ENCODE measurements at regions not wholly inside any gene's neighbourhood (a gene's known extent, or its start where the extent isn't known, plus 50 kb on each side); places are given as distances from the start of the nearest gene placed in this dataset.
A peak's percentile ranks its signal among the peaks of the same experiment; 100 is the strongest.
"Not testable (repeated sequence)": the region's sequence is repeated elsewhere in the genome, so short reads cannot be mapped to it uniquely, and the experiment has no call there.

- no peak for DNase-seq (ENCODE audit: low spot score)
These were observed 52.8 kb upstream of the IL1RAPL2 start for GRCh38 chrX:104513162-104513561.

DNA sequence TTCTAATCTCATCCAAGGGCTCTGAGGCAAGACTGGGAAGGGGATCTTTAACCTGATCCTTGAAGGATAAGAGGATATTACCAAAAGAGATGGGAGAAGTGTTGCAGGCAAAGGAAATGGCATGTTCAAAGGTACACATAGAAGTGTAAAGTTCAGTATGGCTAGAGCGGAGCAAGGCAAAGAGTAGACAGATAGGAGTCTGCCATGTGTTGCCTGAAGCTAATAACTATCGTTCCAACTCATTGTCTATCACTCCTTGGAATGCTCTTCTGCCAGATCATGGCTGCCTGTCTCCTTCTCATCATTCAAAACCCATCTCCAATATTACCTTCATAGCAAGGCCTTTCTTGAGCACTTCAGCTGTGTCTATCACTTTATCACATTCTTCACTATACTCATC is 55.2 kb upstream of the IL1RAPL2 start:
- no peak for DNase-seq (ENCODE audit: low spot score)

DNA sequence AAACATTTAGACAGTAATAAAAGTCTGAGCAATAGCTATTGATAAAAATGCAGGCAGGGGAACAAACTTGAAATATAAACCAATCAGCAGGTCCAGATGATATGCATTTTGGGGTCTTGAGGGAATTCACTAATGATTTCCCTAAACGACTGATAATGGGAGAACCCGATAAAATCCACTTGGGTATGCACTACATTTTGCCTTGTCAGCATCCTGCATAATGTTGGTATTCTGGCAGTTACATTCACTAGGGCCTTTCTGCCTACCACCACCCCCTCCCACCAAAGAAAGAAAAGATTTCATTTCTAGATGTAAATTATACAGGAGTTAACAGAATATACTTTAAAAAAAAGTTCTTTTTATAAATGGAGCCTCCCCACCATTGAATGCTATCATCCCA is 63.5 kb upstream of the IL1RAPL2 start:
- DNase-seq (ENCODE audit: low spot score), result no peak

- DNase-seq (ENCODE audit: low spot score), result no peak
These were observed 77.2 kb upstream of the IL1RAPL2 start for GRCh38 chrX:104488811-104489210.

GRCh38 chrX:104486691-104487090 is 79.3 kb upstream of the IL1RAPL2 start:
- DNase-seq (ENCODE audit: low spot score), result no peak

DNA sequence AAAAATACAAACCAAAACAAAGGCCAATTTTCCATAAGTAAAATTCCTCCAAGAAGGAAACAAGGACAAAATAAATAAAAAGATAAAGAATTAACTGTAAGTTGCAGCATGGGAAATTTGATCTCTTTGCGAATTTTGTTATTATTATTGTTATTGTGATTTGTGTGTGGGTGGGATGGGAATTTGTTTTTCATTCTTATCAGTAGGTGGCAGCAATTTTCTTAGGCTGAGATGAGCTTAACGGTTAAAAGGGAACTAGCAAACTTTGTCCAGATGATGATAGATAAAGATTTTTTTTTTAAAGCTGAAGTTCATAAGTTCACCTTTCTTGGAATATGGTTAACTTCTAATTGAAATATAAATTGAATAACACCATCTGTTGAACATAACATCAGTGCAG is 83.2 kb upstream of the IL1RAPL2 start:
- DNase-seq (ENCODE audit: low spot score), result no peak

- DNase-seq (ENCODE audit: low spot score), result no peak
These were observed 96.2 kb upstream of the IL1RAPL2 start for GRCh38 chrX:104469771-104470170.

DNA sequence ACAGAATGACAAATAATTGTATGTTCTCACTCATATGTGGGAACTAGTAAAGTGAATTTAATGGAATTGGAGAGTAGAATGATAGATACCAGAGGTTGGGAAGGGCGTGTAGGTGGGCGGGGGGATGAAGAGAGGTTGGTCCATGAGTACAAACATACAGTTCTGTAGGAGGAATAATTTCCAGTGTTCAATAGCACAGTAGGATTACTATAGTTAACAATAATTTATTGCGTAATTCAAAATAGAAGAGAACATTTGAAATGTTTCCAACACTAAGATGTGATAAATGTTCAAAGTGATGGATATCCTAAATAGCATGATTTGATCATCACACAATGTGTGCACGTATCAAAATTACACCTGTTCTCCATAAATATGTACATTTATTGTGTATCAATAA is 106.2 kb upstream of the IL1RAPL2 start:
- no peak for DNase-seq (ENCODE audit: low spot score)

GRCh38 chrX:104457130-104457529 is 108.9 kb upstream of the IL1RAPL2 start:
- DNase-seq (ENCODE audit: low spot score), result not testable (repeated sequence)

DNA sequence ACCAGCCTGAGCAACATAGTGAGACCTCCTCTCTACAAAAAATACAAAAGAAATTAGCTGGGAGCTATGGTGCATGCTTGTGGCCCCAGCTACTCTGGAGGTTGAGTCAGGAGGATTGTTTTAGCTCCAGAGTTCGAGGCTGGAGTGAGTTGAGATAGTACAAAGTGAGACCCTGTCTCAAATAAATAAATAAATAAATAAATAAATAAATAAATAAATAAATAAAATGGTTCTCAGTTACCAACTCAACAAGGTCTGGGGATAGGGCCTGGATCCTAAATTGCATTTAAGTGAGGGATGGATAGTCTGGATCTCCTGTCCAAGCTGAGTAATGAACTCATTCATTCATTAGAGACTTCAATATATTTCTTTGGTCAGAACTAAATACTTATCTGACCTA is 115.7 kb upstream of the IL1RAPL2 start:
- no peak for DNase-seq (ENCODE audit: low spot score)

DNA sequence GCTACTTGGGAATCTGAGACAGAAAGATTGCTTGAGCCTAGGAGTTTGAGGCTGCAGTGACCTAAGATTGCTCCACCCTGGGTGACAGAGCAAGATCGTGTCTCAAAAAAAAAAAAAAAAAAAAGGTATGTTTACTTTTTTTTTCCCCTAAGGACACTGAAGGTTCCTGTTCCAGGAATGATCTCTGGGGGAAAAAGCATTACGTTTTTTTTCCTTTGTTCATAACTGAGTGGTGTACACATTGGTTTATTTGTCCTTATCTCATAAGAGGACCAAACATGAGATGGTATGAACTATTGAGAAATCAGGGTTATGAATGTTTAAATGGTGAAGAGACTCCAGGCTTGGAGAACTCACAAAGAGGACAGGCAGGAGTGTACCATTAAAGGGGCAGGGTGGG is 120.4 kb upstream of the IL1RAPL2 start:
- DNase-seq (ENCODE audit: low spot score), result no peak

DNA sequence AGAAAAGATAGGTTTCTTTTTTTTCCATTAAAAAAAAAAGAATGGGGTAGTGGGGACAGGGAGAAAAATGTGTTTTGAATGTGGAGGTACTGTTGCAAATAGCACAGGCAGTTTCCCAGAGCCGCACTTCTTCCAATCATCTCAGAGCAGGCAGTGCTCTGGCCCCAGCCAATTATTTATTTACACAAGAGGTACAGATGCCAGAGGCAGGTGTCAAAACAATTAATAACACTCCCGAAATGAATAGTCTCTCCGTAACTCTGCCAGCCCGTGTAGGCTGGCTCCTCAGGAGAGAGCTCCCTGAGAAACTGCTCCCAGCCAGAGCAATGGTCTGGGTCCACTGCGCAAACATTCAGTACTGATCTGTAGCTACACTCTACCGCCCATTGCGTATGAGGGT is 130.8 kb upstream of the IL1RAPL2 start:
- DNase-seq (ENCODE audit: low spot score), result no peak

GRCh38 chrX:104432321-104432720 is 133.7 kb upstream of the IL1RAPL2 start:
- no peak for DNase-seq (ENCODE audit: low spot score)

DNA sequence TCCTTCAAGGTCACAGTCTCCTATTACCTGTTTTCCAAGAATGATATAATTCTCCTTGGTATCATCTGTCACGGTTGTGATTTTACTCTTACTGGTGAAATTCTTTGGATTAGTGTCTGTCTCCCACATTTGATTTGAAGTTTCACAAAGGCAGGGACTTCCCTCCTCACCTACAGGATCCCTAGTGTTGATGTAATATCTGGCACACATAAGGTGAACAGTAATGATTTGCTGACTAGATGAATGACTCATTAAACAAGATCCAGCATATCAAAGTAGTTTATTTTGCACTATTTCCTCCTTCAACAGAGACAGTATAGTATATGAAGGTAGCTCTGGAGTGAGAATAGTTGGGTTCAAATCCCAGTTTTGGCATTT is 135.3 kb upstream of the IL1RAPL2 start:
- no peak for DNase-seq (ENCODE audit: low spot score)

DNA sequence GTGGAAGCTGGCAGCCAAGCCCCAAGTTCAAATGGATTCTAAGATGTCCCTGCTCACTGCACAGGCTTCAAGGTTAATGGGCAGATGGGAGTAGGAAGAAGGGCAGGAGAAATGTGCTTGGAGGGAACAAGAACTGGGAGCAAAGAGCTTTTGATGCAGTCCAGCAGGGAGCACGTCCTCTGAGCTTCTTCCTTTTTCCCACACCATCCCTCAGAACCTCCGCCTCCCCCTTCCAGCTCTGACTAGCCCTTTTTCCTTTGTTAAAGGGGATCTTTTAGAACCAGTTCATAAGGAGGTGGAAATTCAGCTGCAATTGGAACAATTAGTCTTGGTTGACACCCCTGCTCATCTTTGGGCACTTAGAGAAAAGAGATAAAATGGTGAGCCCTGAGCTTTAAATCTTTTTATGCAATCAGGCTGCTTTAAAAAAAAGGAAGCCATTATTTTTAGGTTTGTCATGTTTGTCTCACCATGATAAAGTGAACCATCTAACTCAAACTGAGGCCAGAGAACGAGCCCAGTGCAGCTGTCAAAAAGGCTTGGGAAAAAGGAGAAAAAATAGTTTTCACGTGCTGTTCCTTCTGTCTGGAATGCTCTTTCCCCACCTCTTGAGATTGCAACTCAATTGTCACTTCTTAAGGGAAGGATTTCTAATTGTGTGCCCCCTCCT is 135.8 kb upstream of the IL1RAPL2 start:
- DNase-seq (ENCODE audit: low spot score), result no peak

- DNase-seq (ENCODE audit: low spot score), result no peak
These were observed 137.8 kb upstream of the IL1RAPL2 start for GRCh38 chrX:104428231-104428630.

- no peak for DNase-seq (ENCODE audit: low spot score)
These were observed 138.3 kb upstream of the IL1RAPL2 start for GRCh38 chrX:104427693-104428092.

DNA sequence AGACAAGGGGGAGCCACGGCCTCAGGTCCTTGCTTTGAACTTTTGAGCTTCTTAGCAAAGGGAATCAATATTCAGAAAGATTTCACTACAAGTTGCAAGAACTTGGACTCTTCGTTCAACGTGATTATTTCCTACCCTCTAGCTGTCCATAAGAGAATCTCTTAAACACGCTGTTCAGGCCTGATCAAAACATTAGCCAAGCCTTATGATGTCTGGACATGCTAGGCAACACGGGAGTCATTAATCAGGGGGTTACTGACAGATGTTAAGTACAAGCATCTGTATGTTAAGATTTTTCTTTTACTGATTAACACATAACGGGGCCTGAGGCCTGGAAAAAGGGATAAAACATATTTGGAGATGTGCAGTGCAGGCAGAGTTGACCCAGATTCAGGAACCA is 138.9 kb upstream of the IL1RAPL2 start:
- DNase-seq (ENCODE audit: low spot score), result no peak

DNA sequence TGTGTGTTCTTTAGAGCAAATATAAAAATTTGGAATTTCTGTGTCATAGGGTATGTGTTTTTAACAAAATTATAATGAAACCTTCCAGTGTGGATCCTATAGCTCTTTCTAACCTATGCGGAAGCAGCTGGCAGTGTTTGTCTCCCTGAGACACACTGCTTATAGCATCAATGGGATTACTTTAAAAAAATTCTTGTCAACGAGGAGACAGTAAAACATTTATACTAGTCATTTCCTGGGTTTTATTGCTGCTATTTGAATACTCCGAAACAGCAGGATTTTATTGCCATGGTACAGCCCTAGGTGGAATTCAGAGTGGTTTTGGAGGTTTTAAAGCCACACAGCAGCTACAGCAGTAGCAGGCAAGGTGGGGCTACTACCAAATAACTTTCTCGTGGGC is 145.1 kb upstream of the IL1RAPL2 start:
- DNase-seq (ENCODE audit: low spot score), result no peak

DNA sequence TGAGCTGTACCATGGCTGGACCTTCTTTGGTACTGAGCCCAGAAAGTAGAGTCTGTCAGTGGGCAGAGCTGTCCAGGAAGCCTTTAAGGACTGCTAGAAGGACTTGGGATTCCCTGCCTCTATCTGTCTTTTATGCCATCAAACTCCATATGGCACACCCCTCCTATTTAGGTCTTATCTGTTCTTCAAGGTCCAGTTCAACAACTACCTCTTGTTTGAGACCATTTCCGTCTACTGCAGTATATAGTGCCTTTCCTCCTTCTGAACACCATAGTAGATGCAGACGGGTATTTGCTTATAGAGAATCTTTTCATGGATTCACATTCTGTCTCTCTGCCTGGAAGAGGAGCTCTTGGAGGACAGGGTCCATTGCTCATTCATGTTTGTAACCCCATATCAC is 146.1 kb upstream of the IL1RAPL2 start:
- no peak for DNase-seq (ENCODE audit: low spot score)

GRCh38 chrX:104419211-104419610 is 146.8 kb upstream of the IL1RAPL2 start:
- no peak for DNase-seq (ENCODE audit: low spot score)

DNA sequence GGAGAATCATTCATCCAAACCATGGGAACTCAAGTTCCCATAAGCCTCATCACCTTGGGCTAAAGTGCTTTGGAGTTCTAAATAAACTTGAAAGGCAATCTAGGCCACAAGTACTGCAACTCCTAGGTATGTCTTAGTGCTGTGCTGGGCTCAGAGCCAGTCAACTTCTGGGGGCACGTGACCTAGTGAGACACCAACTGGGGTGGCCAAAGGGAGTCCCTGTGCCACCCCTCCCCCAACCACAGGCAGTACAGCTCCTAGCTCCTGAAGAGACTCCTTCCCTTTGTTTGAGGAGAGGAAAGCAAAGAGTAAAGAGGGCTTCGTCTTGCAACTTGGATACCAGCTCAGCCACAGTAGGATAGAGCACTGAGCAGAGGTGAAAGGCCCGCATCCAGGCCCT is 154.2 kb upstream of the IL1RAPL2 start:
- no peak for DNase-seq (ENCODE audit: low spot score)

DNA sequence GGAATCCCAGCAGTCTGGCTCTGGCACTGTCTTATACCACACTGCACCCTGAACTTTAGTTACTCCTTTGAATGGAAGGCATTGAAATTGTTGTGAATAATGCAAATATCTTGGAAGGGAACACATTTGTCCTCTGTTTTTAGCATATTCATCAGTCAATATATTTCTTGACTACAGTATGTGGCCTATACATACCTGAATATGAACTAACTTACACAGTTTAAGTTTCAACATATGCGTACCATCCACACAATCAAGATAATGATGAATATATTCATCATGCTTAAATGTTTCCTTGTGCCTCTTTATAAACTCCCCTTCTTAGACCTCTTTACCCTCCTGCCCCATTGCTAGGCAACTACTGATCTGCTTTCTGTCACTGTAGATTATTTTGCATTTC is 145.7 kb upstream of the ESX1 start:
- no peak for DNase-seq (ENCODE audit: low spot score)

- no peak for DNase-seq (ENCODE audit: low spot score)
These were observed 137.6 kb upstream of the ESX1 start for GRCh38 chrX:104392350-104392749.

DNA sequence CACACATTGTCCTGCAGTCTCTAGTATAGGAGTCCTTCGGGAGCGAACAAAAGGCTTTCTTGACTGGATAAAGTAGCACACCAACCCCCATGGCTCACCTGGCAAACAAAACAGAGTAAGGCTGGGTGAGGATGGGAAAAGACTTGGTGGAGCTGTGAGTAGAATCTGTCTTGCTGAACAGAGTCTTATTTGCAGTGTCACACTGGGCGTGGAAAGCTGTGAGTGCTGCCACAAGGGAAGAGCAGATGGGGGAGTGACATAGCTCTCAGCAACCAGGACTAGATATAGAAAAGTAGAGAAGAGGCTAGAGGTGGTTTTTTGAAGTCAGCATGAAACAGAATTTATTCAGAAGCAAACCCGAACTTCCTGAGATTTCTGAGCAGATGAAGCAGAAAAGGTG is 137.2 kb upstream of the ESX1 start:
- DNase-seq (ENCODE audit: low spot score), result peak; percentile 6

All from Ammon's horn (tissue), 1 donor.